ENCODE measurements at regions not wholly inside any gene's neighbourhood (a gene's known extent, or its start where the extent isn't known, plus 50 kb on each side); places are given as distances from the start of the nearest gene placed in this dataset.
"Not testable (repeated sequence)": the region's sequence is repeated elsewhere in the genome, so short reads cannot be mapped to it uniquely, and the experiment has no call there.

DNA sequence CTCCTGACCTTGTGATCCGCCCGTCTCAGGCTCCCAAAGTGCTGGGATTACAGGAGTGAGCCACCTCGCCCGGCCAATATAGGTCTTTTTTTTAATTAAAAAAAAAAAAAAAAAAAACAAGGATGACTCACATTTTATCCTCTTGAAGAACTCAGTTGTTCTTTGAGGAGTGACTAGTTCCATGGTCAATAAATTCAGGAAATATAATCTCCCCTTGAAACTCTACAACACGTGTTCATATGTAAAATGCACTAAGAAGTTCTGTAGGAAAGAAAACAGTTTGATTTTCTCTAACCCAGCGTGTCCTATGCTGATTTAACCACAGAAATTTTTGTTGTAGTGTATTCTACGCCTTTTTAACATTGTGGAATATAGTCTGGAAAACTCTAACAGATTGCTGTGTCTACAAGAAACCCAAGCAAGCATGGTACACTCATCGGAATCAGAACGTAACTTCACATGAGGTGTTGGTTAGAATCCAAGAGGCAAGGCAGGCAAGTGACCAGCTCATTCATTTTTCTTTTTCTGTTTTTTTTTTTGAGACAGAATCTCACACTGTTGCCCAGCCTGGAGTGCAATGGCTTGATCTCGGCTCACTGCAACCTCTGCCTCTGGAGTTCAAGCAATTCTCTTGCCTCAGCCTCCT, 79.0 kb upstream of the ZNF217 start:
- Mint-ChIP-seq H3K4me1 (ENCODE audit: low read depth) (peaks cover 14% of the 10 kb centered on the region), H3K27ac (ENCODE audit: unreplicated experiment) (peak overlapping the region; percentile 51), H3K36me3 (ENCODE audit: low read depth) (no peaks in the 10 kb centered on the region), H3K9me3 (ENCODE audit: low read depth) (no peaks in the 10 kb centered on the region), H3K4me3 (ENCODE audit: unreplicated experiment) (no peak overlapping the region), H3K27me3 (ENCODE audit: low read depth) (no peaks in the 10 kb centered on the region)
- TF ChIP-seq, protein P1, sequence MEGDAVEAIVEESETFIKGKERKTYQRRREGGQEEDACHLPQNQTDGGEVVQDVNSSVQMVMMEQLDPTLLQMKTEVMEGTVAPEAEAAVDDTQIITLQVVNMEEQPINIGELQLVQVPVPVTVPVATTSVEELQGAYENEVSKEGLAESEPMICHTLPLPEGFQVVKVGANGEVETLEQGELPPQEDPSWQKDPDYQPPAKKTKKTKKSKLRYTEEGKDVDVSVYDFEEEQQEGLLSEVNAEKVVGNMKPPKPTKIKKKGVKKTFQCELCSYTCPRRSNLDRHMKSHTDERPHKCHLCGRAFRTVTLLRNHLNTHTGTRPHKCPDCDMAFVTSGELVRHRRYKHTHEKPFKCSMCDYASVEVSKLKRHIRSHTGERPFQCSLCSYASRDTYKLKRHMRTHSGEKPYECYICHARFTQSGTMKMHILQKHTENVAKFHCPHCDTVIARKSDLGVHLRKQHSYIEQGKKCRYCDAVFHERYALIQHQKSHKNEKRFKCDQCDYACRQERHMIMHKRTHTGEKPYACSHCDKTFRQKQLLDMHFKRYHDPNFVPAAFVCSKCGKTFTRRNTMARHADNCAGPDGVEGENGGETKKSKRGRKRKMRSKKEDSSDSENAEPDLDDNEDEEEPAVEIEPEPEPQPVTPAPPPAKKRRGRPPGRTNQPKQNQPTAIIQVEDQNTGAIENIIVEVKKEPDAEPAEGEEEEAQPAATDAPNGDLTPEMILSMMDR (IDR thresholded peaks at IDR 0.05) = no peak
- DNase-seq (ENCODE audit: low spot score) = no peak

DNA sequence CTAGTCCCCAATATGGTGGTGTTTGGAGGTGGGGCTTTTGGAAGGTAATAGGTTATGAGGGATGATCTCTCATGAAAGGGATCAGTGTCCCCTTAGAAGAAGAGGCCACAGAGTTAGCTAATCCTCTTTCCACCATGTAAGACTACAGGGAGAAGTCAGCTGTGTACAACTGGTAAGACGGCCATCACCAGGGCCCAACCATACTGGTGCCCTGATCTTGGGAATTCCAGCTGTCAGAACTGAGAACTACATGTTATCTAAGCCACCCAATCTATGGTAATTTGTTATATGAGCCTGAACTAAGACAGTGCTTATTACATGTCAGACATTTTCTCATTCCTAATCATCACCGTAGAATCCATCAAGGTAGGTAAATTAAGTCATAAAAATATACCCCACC, 77.7 kb upstream of the ZNF217 start:
- Mint-ChIP-seq H3K27me3 (ENCODE audit: low read depth) (no peaks in the 10 kb centered on the region), H3K4me3 (ENCODE audit: unreplicated experiment) (no peak overlapping the region), H3K4me1 (ENCODE audit: low read depth) (peaks cover 7% of the 10 kb centered on the region), H3K36me3 (ENCODE audit: low read depth) (no peaks in the 10 kb centered on the region), H3K27ac (ENCODE audit: unreplicated experiment) (no peak overlapping the region), H3K9me3 (ENCODE audit: low read depth) (no peaks in the 10 kb centered on the region)
- no peak for DNase-seq (ENCODE audit: low spot score)
- TF ChIP-seq, protein P1 (IDR thresholded peaks at IDR 0.05) = no peak

DNA sequence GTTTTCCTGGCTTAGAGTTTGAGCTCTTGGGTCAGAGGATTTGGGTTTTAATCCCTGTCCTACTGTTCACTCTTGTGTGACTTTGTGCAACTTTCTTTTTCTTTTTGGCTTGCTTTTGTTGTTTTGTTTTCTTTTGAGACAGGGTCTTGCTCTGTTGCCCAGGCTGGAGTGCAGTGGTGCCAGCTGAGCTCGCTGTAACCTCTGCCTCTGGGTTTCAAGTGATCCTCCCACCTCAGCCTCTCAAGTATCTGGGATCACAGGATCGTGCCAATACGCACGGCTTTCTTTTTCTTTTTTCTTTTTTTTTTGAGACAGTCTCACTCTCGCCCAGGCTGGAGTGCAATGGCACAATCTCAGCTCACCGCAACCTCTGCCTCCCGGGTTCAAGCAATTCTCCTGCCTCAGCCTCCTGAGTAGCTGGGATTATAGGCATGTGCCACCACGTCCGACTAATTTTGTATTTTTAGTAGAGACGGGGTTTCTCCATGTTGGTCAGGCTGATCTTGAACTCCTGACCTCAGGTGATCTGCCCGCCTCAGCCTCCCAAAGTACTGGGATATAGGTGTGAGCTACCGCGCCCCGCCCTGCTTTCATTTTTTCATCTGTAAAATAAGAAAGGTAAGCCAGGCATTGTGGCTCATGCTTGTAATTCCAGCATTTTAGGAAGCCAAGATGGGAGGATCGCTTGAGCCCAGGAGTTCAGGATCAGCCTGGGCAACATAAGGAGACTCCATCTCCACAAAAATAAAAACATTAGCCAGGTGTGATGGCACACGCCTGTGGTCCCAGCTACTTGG, 76.1 kb upstream of the ZNF217 start:
- not testable (repeated sequence) for H3K27ac Mint-ChIP-seq (ENCODE audit: unreplicated experiment); H3K36me3 Mint-ChIP-seq (ENCODE audit: low read depth); DNase-seq (ENCODE audit: low spot score); H3K27me3 Mint-ChIP-seq (ENCODE audit: low read depth); H3K4me1 Mint-ChIP-seq (ENCODE audit: low read depth); H3K9me3 Mint-ChIP-seq (ENCODE audit: low read depth); H3K4me3 Mint-ChIP-seq (ENCODE audit: unreplicated experiment)

DNA sequence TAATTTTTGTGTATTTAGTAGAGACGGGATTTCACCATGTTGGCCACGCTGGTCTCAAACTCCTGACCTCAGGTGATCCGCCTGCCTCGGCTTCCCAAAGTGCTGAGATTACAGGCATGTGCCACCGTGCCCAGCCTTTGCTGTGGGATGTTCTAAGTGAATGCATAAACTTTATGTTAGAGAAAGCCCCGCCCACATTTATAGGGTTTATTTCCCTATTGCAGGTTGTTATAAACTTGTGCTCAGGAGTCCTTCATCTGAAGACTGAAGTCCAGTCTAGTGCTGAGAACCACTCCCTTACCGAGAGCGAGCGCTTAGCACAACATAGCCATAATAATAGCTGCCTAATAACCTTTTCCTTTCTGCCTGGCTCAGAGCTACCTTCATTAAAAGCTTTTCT, 75.4 kb upstream of the ZNF217 start:
- no peak overlapping the region for H3K4me3 Mint-ChIP-seq (ENCODE audit: unreplicated experiment)
- H3K27me3 Mint-ChIP-seq (ENCODE audit: low read depth) = no peaks in the 10 kb centered on the region
- TF ChIP-seq, protein P1 (IDR thresholded peaks at IDR 0.05) = no peak
- no peak for DNase-seq (ENCODE audit: low spot score)
- no peaks in the 10 kb centered on the region for H3K36me3 Mint-ChIP-seq (ENCODE audit: low read depth)
- H3K9me3 Mint-ChIP-seq (ENCODE audit: low read depth) = no peaks in the 10 kb centered on the region
- H3K4me1 Mint-ChIP-seq (ENCODE audit: low read depth) = peaks cover 7% of the 10 kb centered on the region
- no peak overlapping the region for H3K27ac Mint-ChIP-seq (ENCODE audit: unreplicated experiment)

DNA sequence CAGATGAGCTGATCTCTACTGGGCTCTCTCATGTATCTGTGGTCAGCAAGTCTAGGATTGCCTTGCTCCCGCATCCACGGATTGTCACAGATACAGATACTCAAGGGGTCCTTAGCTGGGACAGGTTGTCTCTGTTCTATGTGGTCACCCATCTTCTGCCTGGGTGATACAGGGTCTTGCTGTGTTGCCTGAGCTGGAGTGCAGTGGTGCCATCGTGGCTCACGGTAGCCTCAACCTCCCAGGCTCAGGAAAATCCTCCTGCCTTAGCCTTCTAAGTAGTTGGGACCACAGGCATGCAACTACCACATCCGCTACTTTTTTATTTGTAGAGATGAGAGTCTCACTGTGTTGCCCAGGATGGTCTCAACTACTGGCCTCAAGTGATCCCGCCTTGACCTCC, 72.5 kb upstream of the ZNF217 start:
- H3K27ac Mint-ChIP-seq (ENCODE audit: unreplicated experiment) = no peak overlapping the region
- no peaks in the 10 kb centered on the region for H3K4me1 Mint-ChIP-seq (ENCODE audit: low read depth)

More for the DNA sequence above, 72.5 kb upstream of the ZNF217 start:
- TF ChIP-seq, protein P1 (IDR thresholded peaks at IDR 0.05) = no peak
- Mint-ChIP-seq H3K27me3 (ENCODE audit: low read depth) (no peaks in the 10 kb centered on the region), H3K9me3 (ENCODE audit: low read depth) (no peaks in the 10 kb centered on the region), H3K4me3 (ENCODE audit: unreplicated experiment) (no peak overlapping the region), H3K36me3 (ENCODE audit: low read depth) (no peaks in the 10 kb centered on the region)
- DNase-seq (ENCODE audit: low spot score) = no peak
